Mesenchymal stem cell (in vitro differentiated cells and primary cell): ENCODE measurements at regions not wholly inside any gene's neighbourhood (a gene's known extent, or its start where the extent isn't known, plus 50 kb on each side); places are given as distances from the start of the nearest gene placed in this dataset.

Experiments
- DNase-seq: peaks from one replicate; pipeline ENCODE4 v3.0.0-alpha.2; 2013
- H2AFZ ChIP-seq: one replicate; pipeline ENCODE4 v1.6.1; 2013; ENCODE audit warnings: low read depth, mild to moderate bottlenecking, control low read depth, inconsistent platforms, low read length, moderate library complexity
- H2AK5ac ChIP-seq: 2 replicates; pipeline ENCODE4 v1.6.1; 2013; ENCODE audit warnings: low read length, moderate library complexity, mild to moderate bottlenecking, inconsistent platforms; ENCODE audit not compliant: severe bottlenecking
- H2BK120ac ChIP-seq: one replicate; pipeline ENCODE4 v1.6.1; 2013; ENCODE audit warnings: low read depth, mild to moderate bottlenecking, inconsistent platforms, low read length, moderate library complexity
- H2BK12ac ChIP-seq, 2 experiments: one replicate each; pipeline ENCODE4 v1.6.1; 2013; ENCODE audit warnings: inconsistent platforms in 2 of 2, low read length in 2 of 2, mild to moderate bottlenecking in 2 of 2, moderate library complexity in 2 of 2, control low read depth in 1 of 2
- H2BK15ac ChIP-seq: one replicate; pipeline ENCODE4 v1.6.1; 2013; ENCODE audit warnings: mild to moderate bottlenecking, low read depth, inconsistent platforms; ENCODE audit not compliant: poor library complexity, severe bottlenecking
- H2BK5ac ChIP-seq: 2 replicates; pipeline ENCODE4 v1.6.1; 2013; ENCODE audit warnings: low read depth, mild to moderate bottlenecking, low read length, control low read depth, inconsistent platforms; ENCODE audit not compliant: poor library complexity, severe bottlenecking
- H3K14ac ChIP-seq, 2 experiments: one replicate each; pipeline ENCODE4 v1.6.1; 2013; ENCODE audit warnings: inconsistent platforms in 2 of 2, low read length in 2 of 2, control low read depth in 1 of 2, mild to moderate bottlenecking in 1 of 2, moderate library complexity in 1 of 2
- H3K18ac ChIP-seq, 2 experiments: one replicate each; pipeline ENCODE4 v1.6.1; 2013; ENCODE audit warnings: inconsistent platforms in 2 of 2, low read length in 2 of 2, control low read depth in 1 of 2, low read depth in 1 of 2, mild to moderate bottlenecking in 1 of 2
- H3K23ac ChIP-seq, 2 experiments: one replicate each; pipeline ENCODE4 v1.6.1; 2013; ENCODE audit warnings: inconsistent platforms in 2 of 2, low read length in 2 of 2, mild to moderate bottlenecking in 2 of 2, moderate library complexity in 2 of 2, control low read depth in 1 of 2
- H3K27ac ChIP-seq: 2 replicates; pipeline ENCODE4 v1.5.1; 2013; ENCODE audit warnings: mild to moderate bottlenecking, moderate library complexity, low read length, control low read depth, inconsistent platforms; ENCODE audit not compliant: poor library complexity, severe bottlenecking
- H3K27me3 ChIP-seq, 2 experiments: 2 replicates each; pipeline versions ENCODE4 v1.6.1 to v1.7.0; 2013; ENCODE audit warnings: low read length in 2 of 2, mild to moderate bottlenecking in 2 of 2, moderate library complexity in 2 of 2, control low read depth in 1 of 2, inconsistent platforms in 1 of 2; ENCODE audit not compliant: control insufficient read depth in 1 of 2, insufficient read depth in 1 of 2
- H3K36me3 ChIP-seq, 2 experiments: 2 replicates each; pipeline versions ENCODE4 v1.6.1 to v1.7.0; 2013; ENCODE audit warnings: low read length in 2 of 2, control low read depth in 1 of 2, inconsistent platforms in 1 of 2, low read depth in 1 of 2, mild to moderate bottlenecking in 1 of 2; ENCODE audit not compliant: insufficient read depth in 2 of 2, control insufficient read depth in 1 of 2
- H3K4ac ChIP-seq, 2 experiments: one replicate each; pipeline ENCODE4 v1.6.1; 2013; ENCODE audit warnings: inconsistent platforms in 2 of 2, low read length in 2 of 2, mild to moderate bottlenecking in 2 of 2, moderate library complexity in 2 of 2, control low read depth in 1 of 2, low read depth in 1 of 2
- H3K4me1 ChIP-seq: 2 replicates; pipeline ENCODE4 v1.6.1; 2013; ENCODE audit warnings: low read depth, low read length, control low read depth; ENCODE audit not compliant: control insufficient read depth, insufficient read depth
- H3K4me2 ChIP-seq: 2 replicates; pipeline ENCODE4 v1.6.1; 2013; ENCODE audit warnings: low read length, mild to moderate bottlenecking, inconsistent platforms; ENCODE audit not compliant: poor library complexity, severe bottlenecking
- H3K4me3 ChIP-seq, 2 experiments: 2 replicates each; pipeline versions ENCODE4 v1.5.1 to v1.7.0; 2013; ENCODE audit warnings: low read length in 2 of 2, mild to moderate bottlenecking in 2 of 2, control low read depth in 1 of 2, low read depth in 1 of 2; ENCODE audit not compliant: insufficient read depth in 1 of 2
- H3K79me1 ChIP-seq: replicated peaks from 2 replicates; pipeline ENCODE4 v1.6.1; 2013; ENCODE audit warnings: mild to moderate bottlenecking, control low read depth, low read length, inconsistent platforms; ENCODE audit not compliant: poor library complexity, severe bottlenecking
- H3K9ac ChIP-seq: 2 replicates; pipeline ENCODE4 v1.7.0; 2013; ENCODE audit warnings: mild to moderate bottlenecking, low read length, moderate library complexity
- H3K9me3 ChIP-seq: 2 replicates; pipeline ENCODE4 v1.7.0; 2013; ENCODE audit warnings: mild to moderate bottlenecking, low read length; ENCODE audit not compliant: control insufficient read depth
- H4K8ac ChIP-seq: one replicate; pipeline ENCODE4 v1.6.1; 2013; ENCODE audit warnings: inconsistent platforms, mild to moderate bottlenecking, low read length, moderate library complexity
- H4K91ac ChIP-seq: one replicate; pipeline ENCODE4 v1.6.1; 2013; ENCODE audit warnings: mild to moderate bottlenecking, low read length, inconsistent platforms
- WGBS: methylation state at CpG from one replicate; pipeline ENCODE4 v1.1.7; 2013; ENCODE audit warnings: mixed read lengths; 5-methylcytosine and 5-hydroxymethylcytosine counted together

GRCh38 chr5:74127381-74128320 lies 501.7 kb downstream of the ARHGEF28 start:
- Histone ChIP-seq H3K4me2 (peak overlapping the region; percentile 17), H2BK120ac (no peak overlapping the region), H2AK5ac (peak overlapping the region; percentile 13), H2BK12ac (no peak overlapping the region), H3K18ac (no peak overlapping the region), H4K91ac (no peak overlapping the region), H3K4me1 (peaks cover 8% of the 10 kb centered on the region), H3K36me3 (no peaks in the 10 kb centered on the region), H3K27ac (no peak overlapping the region), H3K9ac (no peak overlapping the region), H3K4me3 (no peak overlapping the region), H4K8ac (no peak overlapping the region), H3K9me3 (no peaks in the 10 kb centered on the region), H2AFZ (no peak overlapping the region), H3K4ac (no peak overlapping the region), H3K79me1 (no peaks in the 10 kb centered on the region), H2BK5ac (no peak overlapping the region), H3K27me3 (peaks cover 0 to 5% of the 10 kb centered on the region in 2 experiments), H3K14ac (no peak overlapping the region), H2BK15ac (no peak overlapping the region), H3K23ac (no peak overlapping the region)
- no peak for DNase-seq
- 68% methylated on average over 7 of the region's 9 CpGs for WGBS

GRCh38 chr5:74126294-74126693 lies 500.3 kb downstream of the ARHGEF28 start:
- H3K9ac ChIP-seq: no peak overlapping the region
- no peak overlapping the region for H3K23ac ChIP-seq
- no peak overlapping the region for H3K14ac ChIP-seq
- H2BK15ac ChIP-seq: no peak overlapping the region
- no peaks in the 10 kb centered on the region for H3K9me3 ChIP-seq
- no peak overlapping the region for H2AK5ac ChIP-seq
- no peak overlapping the region for H3K4me3 ChIP-seq
- H3K4me1 ChIP-seq: peaks cover 8% of the 10 kb centered on the region
- 55% methylated on average over 1 of the region's 1 CpG for WGBS
- H2AFZ ChIP-seq: no peak overlapping the region
- no peak overlapping the region for H2BK120ac ChIP-seq
- no peak overlapping the region for H3K27ac ChIP-seq
- H4K8ac ChIP-seq: no peak overlapping the region
- no peak overlapping the region for H4K91ac ChIP-seq
- no peak overlapping the region for H2BK5ac ChIP-seq
- peaks cover 0 to 5% of the 10 kb centered on the region in 2 experiments for H3K27me3 ChIP-seq
- H2BK12ac ChIP-seq: no peak overlapping the region
- H3K4ac ChIP-seq: no peak overlapping the region
- no peak for DNase-seq
- no peak overlapping the region for H3K18ac ChIP-seq
- no peaks in the 10 kb centered on the region for H3K36me3 ChIP-seq
- H3K79me1 ChIP-seq: no peaks in the 10 kb centered on the region
- H3K4me2 ChIP-seq: no peak overlapping the region

GRCh38 chr5:74124826-74125225 lies 498.8 kb downstream of the ARHGEF28 start:
- no peak overlapping the region for H3K4me3 ChIP-seq
- H2BK120ac ChIP-seq: no peak overlapping the region
- H3K4me2 ChIP-seq: no peak overlapping the region
- no peak overlapping the region for H3K9ac ChIP-seq
- H2AK5ac ChIP-seq: no peak overlapping the region
- no peak overlapping the region for H4K91ac ChIP-seq
- H4K8ac ChIP-seq: no peak overlapping the region
- H3K9me3 ChIP-seq: peaks cover 4% of the 10 kb centered on the region
- H3K36me3 ChIP-seq: no peaks in the 10 kb centered on the region
- peaks cover 0 to 5% of the 10 kb centered on the region in 2 experiments for H3K27me3 ChIP-seq
- no peak overlapping the region for H3K18ac ChIP-seq
- no peak overlapping the region for H3K14ac ChIP-seq
- no peak overlapping the region for H2BK15ac ChIP-seq
- no peaks in the 10 kb centered on the region for H3K79me1 ChIP-seq
- no peak overlapping the region for H2BK5ac ChIP-seq
- H2AFZ ChIP-seq: no peak overlapping the region
- peaks cover 8% of the 10 kb centered on the region for H3K4me1 ChIP-seq
- no peak overlapping the region for H3K27ac ChIP-seq
- H2BK12ac ChIP-seq: no peak overlapping the region
- H3K4ac ChIP-seq: no peak overlapping the region
- no peak overlapping the region for H3K23ac ChIP-seq
- peak; percentile 82 for DNase-seq
- 37% methylated on average over 4 of the region's 4 CpGs for WGBS

GRCh38 chr5:74123929-74124328 lies 497.9 kb downstream of the ARHGEF28 start:
- Histone ChIP-seq H2AFZ (no peak overlapping the region), H3K36me3 (no peaks in the 10 kb centered on the region), H2BK120ac (no peak overlapping the region), H3K23ac (peak overlapping the region in 1 of 2 experiments; percentile 9), H2AK5ac (no peak overlapping the region), H3K27ac (no peak overlapping the region), H2BK12ac (no peak overlapping the region), H3K9me3 (peaks cover 4% of the 10 kb centered on the region), H3K79me1 (no peaks in the 10 kb centered on the region), H3K4me1 (peaks cover 8% of the 10 kb centered on the region), H3K4me2 (no peak overlapping the region), H3K18ac (no peak overlapping the region), H3K9ac (no peak overlapping the region), H2BK5ac (no peak overlapping the region), H4K8ac (no peak overlapping the region), H4K91ac (no peak overlapping the region), H3K27me3 (peaks cover 0 to 4% of the 10 kb centered on the region in 2 experiments), H3K4ac (no peak overlapping the region), H3K14ac (no peak overlapping the region), H3K4me3 (no peak overlapping the region), H2BK15ac (no peak overlapping the region)
- WGBS: 94% methylated on average over 5 of the region's 5 CpGs
- DNase-seq: no peak
